GM19468 (cell line): ENCODE measurements at regions not wholly inside any gene's neighbourhood (a gene's known extent, or its start where the extent isn't known, plus 50 kb on each side); places are given as distances from the start of the nearest gene placed in this dataset.

ENCODE experiments used
- ATAC-seq: cut with Tn5 transposase; IDR thresholded peaks from one replicate; pipeline ENCODE4 v1.9.1; 2021; ENCODE audit warnings: mild to moderate bottlenecking, moderate library complexity, moderate number of reproducible peaks; ENCODE audit not compliant: unreplicated experiment; ENCODE audit errors: extremely low read depth

DNA sequence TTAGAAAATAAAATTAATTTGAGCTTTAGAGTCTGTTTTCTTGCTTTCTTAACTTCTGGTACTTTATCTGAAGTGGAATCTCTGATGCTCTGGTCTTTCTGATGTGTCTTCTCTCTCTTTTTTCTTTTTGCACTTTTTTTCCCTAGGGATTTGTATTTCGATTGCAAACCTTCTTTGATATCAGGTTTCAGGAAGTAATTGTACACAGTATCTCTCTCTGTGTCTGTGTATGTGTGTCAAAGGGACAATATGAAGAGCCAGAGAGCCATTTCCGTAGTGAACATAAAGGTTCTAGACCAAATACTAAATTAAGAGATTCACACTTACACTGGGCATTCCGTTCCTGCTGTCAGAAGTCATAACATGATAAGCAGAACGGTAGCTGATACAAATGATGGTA lies 325.0 kb downstream of the PCDH7 start:
- ATAC-seq, result no peak

DNA sequence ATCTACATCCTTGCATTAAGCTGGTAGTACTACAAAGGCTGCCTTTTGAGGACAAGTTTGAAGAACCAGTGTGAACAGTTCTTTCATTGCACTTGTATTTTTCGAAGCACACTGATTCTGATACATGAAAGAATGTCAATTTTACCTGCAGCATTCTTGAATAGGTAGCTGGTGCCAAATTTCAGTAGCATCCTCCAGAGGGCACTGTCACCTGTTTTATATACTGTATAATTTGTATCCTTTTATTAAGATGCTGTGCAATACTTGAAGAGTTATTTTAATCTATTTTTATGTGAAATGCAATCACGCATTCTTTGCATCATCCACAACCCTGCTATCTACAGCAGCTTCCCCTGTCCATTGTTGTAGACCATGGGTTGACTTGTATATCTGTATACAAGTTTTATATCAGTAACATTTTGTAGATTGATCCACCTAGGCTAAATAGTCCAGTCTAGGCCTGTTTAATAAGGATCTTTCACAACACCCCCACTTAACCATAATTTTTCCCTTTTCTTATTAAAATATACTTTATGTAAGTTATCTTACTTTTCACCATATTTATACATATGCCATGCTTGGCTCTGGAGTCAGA lies 325.7 kb downstream of the PCDH7 start:
- no peak for ATAC-seq

DNA sequence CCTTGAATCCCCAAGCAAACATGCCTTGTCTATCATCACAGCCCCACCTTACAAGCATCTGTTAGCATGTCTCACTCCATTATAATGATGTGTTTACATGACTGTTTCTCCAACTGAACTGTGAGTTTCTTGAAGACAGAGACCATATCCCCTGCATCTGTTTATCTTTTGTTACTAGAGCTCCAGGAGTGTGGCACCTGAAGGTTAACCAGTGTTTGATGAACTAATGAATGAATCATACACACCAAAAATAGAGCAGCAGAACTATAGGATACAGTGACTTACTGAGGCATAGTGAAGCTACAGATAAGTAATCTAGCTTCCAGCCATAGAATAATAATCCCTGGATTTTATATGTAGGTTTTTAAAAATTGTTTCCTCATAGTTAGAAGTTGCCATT lies 331.0 kb downstream of the PCDH7 start:
- no peak for ATAC-seq

DNA sequence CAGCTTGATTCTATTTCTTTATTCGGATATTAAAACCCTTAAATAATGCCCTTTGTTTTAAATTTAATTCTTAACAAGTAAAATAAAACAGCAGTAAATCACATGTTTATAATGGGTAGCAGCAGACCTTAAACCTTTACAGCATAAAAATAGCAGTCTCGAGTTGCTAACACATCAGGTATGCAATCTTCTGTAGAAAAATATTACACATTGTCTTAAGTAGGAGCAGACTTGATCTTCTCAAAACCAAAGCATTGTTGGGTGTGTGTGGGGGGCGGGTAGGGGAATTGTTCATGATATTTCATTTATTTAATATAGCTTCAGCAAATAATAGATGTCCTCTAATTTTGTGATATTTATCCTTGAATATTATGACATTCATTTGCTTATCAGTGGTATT lies 331.4 kb downstream of the PCDH7 start:
- ATAC-seq, result no peak

DNA sequence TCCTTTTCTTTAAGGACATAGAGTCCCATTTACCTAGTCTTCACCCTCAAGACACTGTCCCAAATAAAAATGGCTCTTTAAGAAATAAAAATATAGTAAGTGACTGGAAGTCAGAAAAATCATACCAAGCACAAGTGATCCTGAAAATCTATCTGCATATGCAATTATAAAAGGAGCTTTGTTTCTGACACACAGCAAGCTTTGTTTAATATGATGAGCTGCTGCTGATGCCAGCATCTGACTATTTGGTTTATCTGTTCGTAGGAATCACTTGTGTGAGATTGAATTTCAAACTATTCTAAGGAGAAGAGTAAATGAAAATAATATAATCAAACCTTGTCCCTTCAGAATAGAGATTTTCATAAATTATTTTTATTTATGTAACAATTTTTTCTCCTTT lies 332.4 kb downstream of the PCDH7 start:
- ATAC-seq, result no peak

DNA sequence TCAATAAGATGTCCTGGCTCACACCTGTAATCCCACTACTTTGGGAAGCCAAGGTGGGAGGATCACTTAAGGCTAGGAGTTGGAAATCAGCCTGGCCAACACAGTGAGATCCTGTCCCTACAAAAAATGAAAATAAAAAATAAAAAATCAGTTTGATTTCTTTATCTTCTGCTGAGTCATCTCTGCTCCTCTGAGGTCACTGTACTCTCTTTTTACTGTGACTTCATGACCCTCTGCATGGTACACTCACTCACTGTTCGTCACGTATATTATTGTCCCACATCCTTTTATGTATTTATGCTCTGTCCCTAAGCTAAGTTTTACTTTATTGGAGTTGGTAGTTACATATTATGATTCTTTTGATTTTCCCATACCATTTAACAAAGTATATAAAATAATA lies 333.3 kb downstream of the PCDH7 start:
- ATAC-seq, result no peak

DNA sequence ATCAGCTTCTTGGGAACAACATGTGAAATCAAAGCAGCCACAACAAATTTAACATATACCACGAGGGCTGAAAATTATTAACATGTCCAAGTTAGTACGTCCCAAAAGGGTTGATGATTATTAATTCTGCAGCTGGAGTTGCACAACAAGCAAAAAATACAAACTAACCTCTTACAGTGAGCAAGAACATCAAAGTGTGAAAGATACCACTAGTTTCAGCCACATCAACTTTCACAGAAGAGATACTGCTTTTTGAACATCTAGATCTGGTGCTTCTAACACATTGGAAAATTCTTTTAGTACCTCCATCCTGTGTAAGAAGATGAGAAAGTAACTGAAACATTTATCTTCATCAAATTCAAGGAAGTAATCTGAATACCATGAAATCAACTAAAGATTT lies 334.1 kb downstream of the PCDH7 start:
- ATAC-seq, result no peak

DNA sequence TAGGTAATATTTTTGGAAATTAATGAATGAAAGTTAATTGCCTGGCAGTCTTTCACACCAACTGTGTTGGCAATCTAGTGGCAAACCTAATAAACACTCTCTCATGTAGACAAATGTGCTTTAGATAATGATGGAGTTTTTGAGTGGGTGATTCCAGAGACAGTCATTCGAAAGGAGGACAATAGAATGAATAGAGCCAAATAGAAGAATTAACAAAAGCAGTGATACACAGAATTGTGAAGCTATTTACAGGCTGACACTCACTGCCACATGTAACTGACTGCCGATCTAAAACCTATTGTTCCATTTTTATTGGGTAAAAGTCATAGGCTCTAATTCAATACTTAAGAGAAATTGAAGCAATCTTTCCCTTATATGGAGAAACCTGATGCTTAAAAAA lies 338.5 kb downstream of the PCDH7 start:
- no peak for ATAC-seq

DNA sequence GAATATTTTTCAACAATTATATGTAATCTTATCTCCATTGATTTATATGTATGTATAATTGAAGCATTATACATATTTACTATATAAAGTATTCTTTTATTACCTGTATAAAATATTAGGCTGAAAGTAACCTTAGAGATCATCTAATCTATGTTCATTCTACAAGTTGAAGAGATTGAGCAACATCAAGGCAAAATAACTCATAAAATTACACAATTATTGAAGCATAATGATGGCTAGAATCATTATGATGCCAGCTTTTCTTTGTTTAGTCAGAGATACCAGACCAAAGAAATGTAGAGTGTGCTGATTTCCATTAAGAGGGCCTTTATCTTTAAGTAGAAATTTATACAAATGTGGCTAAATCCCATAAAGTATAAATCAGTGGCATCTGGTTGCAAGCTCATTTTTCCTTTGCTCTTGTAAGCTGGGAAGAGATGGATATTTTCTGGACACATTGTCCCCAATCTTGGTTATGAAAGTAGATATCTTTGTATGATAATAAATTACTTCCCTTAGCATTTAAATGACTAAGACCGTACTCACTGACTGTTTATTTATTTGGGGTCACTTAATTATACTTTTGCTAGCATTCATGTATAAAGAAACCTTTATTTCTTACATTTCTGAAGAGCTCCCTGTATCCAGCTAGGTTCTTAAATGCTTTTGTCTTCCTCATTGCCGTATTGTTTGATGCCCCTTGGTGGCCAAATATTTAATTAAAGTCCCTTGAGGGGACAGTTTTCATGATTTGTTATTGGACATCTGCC lies 339.8 kb downstream of the PCDH7 start:
- no peak for ATAC-seq

DNA sequence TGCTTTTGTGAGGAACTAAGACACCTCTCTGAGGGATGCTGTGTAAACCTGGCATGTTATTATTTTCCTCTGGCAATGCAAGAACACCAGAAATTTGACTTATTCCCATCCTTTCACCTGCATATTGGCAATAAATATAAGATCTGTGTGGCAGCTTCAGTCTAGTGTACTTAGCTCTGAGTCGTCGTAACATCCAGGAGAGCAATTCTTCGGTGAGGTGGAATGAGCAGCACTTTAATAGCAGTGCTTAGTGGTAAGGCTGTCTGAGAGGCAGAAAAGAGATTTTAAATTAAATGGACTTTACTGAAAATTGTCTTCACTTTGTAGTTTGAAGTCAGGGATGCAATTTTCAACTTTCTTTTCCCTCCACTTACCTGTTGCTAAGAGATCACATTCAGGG lies 344.9 kb downstream of the PCDH7 start:
- ATAC-seq, result no peak

DNA sequence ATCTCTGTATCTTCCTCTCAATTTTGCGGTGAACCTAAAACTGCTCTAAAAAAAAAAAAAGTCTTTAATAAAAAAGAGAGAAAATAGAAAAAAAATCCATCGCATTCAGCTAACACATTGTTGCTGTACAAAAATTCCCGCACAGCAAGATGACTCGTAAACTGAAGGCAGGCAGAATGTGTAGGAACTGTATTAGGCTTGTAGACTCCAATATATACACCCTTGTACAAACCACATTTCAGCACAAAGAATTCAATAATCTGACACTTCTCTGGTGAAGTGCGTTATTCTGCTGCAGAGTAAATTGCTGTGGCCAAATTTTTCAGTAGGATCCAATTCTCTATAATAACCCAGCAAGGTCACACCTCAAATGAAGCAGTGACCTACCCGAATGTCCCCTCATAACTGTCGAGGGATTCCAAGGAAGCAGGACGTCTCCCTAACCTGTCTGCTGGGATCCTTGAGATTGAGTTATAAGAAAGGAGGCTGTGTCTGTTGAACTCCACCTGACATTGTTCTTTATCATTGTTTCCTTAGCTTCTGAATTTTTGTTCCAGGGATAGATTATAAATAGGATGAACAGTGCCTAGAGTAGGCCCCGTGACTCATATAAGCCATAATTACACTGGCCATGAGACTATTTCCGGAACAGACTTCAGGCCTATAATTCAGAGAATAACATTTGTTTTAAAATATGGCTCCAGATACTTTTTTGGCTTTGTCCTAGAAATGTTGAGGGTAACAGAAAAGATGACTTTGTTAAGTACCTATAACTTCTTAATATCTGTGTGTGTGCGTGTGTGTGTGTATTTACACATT lies 348.3 kb downstream of the PCDH7 start:
- no peak for ATAC-seq

DNA sequence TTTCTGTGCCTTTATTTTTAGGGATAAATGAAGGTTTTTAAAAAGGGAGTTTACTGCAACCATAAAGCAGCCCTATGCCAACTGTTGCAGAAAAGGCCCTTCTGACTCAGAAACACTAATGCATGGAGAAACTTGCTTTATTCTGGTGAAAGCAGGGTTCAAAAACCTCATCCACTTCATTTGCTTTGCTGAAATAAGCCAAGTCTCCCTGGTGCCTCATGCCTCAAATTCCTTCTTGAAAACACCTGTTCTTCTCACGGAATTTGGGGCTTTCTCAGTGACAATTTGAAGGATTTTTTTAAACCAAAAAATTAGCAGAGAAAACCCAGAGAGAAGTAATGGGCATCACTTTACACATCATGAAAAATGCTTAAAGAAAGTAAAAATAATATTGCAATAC lies 349.0 kb downstream of the PCDH7 start:
- ATAC-seq, result no peak

DNA sequence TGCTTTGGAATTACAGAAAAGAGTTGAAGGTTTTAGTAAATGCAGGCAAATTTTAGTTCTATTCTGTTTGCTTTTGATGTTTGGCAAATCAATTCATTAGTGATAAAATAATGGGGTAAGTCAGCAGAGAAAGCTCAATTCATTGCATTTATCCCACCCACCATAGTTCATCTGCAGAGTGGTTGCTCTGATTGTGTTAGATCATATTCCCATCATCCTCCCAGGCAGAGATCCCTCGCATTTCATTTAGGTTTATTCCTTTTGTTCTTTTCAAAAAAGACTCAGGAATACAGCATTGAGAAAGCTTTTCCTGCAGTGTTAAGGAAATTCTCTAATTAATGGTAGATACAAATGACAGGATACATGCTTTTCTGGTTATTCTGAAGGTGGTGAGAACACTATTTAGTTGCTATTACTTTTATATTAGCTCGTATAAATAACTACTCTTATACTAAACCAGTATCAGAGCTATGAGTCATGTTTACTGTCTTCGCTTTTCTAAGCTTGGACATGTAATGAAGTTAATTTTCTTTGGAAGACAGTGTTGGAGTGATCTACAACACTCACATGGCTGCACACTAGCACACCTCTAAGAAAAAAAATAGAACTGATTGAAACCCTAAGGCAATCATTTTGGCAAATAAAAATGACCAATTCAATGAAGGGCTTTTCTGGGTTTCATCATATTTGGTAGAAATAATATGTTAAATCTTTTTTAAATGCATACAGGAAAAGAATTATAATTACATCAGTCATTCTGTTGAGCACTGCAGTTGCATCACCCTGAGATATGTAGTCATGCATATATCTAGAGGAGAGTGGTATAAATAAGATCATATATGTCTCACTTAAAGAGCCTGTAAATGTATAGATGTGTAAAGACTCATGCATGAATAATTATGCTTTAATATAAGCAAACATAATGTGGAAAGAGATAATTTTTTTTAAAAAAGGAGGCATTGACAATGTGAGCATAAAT lies 351.6 kb downstream of the PCDH7 start:
- ATAC-seq, result no peak

DNA sequence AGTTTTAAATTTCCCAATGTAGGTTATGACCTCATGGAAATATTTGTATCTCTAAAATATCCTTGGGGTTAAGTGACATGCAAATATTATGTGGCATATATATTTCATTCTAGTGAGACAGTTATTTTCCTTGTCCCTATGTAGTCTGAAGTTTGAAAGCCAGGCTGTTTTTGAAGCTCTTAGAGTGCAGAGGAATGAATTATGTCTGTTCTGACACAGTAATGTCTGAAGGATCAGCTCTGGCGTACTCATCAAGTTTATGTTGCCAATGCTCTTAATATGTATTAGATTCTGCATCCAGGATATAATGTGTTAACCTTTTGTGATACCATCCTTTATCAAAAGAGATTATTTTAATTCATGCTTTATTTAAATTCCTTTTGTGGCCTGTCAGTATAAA lies 355.8 kb downstream of the PCDH7 start:
- no peak for ATAC-seq

DNA sequence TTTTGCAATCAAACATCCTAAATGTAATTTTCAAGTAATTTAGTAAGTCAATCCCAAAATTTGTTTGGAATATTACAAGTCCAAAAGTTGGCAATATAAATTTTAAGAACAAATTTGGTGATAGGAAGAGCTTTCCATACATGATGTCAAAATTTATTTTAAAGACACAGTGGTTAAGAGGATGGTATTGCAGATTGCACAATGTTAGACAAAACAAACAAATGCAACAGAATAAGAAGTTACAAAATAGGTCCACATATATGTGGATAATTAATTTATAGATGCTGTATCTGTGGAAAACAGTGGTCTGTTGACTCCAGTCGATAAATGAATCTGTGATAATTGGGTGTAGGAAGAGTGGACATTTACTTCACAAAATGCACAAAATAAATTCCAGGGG lies 358.5 kb downstream of the PCDH7 start:
- ATAC-seq, result no peak

DNA sequence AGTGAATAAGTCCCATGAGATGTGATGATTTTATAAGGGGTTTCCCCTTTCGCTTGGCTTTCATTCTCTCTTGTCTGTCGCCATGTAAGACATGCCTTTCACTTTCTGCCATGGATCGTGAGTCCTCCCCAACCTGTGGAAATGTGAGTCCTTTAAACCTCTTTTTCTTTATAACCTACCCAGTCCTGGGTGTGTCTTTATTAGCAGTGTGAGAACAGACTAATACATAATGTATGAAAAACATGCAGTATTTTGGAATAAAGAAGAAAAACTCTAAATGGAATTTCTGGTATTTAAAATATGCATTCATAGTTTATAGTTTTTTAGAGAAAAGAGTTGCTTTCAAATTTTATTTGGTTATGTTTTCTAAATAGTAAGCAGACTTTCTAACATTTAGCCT lies 360.7 kb downstream of the PCDH7 start:
- ATAC-seq, result no peak

DNA sequence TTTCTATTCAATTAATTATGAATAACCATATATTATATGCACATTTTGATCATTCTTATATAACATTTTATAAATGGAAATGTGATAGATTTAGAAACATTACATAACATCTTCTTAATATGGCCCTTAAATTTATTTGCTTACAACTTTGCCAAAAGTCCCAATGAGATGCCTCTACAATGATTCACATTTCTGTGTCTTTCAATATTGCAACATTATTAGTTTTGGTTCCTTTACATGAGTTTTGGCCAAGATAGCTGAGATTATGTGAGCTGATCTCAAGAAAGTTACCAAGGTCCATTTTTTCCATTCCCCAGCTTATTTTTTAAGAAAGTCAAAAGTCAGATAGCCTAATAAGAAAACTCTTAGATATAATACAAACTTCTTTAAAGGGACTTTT lies 361.2 kb downstream of the PCDH7 start:
- ATAC-seq, result no peak

DNA sequence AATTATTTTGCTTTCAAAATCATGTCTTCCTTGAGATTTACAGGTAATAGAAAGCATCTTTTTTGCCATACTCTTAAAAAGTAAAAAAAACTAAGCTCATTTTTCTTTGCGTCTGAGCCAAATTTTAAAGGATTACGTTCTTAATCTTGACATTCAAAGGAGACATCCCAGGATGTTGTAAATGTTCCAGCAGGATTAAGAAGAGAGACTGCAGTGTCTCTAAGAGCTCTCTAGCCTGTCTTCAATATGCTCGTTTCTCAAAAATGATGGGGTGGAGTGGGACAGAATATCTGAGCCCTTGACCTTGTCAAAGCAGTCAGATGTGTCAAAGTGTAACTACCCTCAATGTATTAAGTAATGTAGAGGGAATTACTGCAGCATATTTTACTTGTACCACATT lies 363.3 kb downstream of the PCDH7 start:
- ATAC-seq, result no peak

DNA sequence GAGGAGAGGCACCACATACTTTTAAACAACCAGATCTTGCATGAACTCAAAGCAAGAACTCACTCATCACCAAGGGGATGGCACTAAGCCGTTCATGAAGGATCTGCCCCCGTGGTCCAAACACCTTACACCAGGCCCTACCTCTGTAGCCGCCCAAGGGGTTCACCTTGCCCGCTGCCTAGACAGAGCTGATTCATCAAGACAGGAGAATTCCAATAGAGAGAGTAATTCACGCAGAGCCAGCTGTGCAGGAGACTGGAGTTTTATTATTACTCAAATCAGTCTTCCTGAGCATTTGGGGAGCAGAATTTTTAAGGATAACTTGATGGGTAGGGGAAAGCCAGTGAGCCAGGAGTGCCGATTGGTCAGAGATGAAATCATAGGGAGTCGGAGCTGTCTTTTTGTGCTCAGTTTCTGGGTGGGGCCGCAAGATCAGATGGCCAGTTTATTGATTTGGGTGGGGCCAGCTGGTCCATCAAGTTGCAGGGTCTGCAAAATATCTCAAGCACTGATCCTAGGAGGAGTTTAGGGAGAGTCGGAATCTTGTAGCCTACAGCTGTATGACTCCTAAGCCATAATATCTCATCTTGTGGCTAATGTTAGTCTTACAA lies 364.7 kb downstream of the PCDH7 start:
- ATAC-seq, result no peak

DNA sequence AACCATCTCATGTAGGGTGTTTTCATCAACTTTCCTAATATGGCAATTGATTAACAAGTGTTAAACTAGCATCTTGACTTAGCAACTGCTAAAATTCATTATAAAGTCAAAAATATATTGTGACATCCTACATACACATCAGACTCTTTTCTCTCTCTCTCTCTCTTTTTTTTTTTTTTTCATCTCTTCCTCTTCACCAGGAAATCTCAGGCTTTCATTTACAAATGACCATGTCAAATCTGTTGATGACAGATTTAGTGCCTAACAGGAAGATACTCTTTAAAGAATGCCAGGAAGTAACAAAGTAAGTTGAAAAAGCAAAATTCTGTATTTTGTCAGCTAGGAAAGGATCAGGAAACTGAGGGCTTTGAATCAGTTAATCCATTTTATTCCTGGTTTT lies 365.5 kb downstream of the PCDH7 start:
- ATAC-seq, result no peak
